ENCODE measurements at regions not wholly inside any gene's neighbourhood (a gene's known extent, or its start where the extent isn't known, plus 50 kb on each side); places are given as distances from the start of the nearest gene placed in this dataset.
"Not testable (repeated sequence)": the region's sequence is repeated elsewhere in the genome, so short reads cannot be mapped to it uniquely, and the experiment has no call there.

- DNase-seq, result no peak
Measured at GRCh38 chr10:131534836-131535235, 223.3 kb upstream of the TCERG1L start.

- DNase-seq, result no peak
Measured at GRCh38 chr10:131536676-131537075, 225.2 kb upstream of the TCERG1L start.

DNA sequence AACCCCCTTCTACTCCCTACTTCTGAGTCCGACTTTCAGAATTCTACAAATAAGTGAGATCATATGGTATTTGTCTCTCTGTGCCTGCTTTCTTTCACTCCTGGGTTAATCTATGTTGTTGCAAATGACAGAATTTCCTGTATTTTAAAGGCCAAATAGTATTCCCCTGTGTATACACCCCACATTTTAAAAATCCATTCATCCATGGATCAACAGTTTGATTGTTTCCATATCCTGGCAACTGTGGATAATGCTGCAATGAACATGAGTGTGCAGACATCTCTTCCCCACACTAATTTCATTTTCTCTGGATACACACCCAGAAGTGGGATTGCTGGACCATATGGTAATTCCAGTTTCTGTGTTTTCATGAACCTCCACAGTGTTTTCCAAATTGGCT is 225.8 kb upstream of the TCERG1L start:
- no peak for DNase-seq

GRCh38 chr10:131544495-131544894 is 233.0 kb upstream of the TCERG1L start:
- DNase-seq, result no peak

GRCh38 chr10:131546086-131546810 is 234.7 kb upstream of the TCERG1L start:
- DNase-seq, result no peak

GRCh38 chr10:131547129-131547799 is 235.7 kb upstream of the TCERG1L start:
- DNase-seq, result no peak

DNA sequence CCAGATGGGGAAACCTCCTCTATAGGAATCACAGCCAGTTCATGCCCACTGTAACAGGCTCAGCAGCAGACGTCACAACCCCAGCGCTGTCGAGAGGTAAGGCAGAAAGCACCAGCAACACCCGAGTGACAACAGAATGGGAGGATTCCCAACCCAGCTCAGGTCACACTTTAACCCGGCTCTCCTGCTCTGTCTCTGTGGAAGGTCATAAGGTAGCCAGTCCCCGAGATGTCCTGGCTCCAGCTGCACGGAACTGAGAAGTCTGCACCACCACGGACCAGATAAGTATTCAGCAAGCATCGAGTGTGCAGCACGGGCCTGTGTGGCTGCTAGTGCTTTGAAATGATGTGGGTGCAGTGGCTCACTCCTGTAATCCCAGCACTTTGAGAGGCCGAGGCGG is 236.7 kb upstream of the TCERG1L start:
- no peak for DNase-seq

DNA sequence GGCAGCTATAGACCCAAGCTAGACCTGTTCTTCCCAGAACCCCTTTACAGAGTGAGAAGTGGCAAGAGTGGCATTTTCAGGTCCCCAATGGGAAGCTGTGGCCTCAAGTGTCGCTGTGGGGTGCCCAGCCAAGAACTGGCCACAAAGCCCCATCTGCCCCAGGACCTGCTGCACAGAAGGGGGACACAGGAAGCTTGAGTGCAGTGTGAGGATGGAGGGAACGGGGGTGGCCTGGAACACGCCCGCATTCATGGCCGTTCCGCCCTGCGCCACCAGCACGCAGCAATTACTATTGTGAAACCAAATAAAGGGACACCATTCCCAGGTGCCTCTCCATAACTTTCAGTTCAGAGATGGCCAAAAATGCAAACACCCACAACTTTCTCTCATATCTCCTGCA is 237.6 kb upstream of the TCERG1L start:
- no peak for DNase-seq

DNA sequence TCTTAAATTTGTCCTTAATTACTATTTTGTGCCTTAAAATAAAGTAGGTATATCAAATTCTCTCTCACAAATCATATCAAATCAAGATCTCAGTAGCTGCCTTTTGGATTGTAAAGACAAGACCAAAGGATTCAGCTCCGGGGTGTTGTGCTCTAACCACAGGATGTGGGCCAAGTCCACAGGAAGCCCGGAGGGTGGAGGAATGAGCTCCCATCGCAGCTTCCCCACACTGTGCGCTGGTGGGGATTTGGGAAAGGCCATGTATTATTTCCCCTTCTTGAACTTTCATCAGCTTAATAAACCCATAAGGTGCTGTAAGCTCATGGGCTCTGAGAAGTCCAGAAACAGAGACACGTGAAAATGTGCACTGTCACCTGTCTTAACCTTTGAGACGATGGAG is 241.6 kb upstream of the TCERG1L start:
- no peak for DNase-seq

DNA sequence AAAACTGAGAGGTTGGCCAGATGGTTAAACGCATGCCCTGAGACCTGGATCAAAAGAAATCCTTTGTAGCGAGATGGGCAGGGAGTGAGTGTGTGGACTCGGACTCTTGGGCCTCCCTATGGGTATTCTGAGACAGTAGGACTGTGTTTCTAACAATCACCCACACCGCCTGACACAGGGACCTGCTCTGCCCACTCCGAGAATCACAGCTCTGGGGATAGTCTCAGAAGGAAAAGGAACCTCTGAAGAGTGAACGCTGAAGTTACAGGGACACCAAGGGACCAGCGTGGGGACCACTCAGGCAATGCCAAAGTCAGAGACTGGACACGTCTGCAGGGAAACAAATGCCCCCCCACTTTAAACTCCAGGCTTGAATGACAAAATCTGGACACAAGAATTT is 242.1 kb upstream of the TCERG1L start:
- DNase-seq, result no peak

DNA sequence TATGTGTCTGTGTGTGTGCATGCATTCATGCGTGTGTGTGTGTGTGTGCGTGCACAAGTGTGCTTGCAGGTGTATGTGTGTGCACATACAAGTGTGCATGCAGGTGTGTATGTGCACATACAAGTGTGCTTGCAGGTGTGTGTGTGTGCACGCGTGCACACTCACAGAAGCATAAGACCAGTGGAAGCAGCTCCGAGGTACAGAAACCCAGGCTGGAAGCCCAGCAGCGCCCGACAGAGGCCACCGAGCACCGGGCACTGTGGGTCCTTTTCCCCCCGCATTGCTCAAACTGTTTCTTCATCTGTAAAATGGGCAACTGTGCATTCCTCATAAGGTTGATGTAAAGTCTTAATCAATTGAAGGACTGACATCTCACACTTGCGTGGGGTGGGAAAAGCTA is 243.3 kb upstream of the TCERG1L start:
- DNase-seq, result no peak

DNA sequence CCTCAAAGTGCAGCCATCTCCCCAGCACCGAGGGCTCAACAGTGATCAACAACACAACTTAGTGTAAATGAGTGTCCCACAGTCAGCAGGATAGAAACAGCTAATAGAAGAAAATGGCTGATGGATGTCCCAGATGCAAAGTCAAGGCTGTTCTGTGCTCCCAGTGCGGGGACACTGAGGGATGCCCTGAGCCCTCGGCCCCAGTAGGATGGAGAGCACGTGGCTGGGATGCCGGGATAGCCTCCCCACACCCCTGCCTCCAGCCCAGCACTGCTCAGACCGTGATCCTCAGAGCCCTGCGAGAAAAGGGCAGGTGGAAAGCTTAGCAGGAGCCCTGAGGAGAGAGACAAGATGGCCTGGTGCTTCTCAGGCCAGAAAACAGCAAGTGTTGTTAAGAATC is 243.9 kb upstream of the TCERG1L start:
- DNase-seq, result no peak

- DNase-seq, result no peak
Measured at GRCh38 chr10:131556061-131556896, 244.8 kb upstream of the TCERG1L start.

DNA sequence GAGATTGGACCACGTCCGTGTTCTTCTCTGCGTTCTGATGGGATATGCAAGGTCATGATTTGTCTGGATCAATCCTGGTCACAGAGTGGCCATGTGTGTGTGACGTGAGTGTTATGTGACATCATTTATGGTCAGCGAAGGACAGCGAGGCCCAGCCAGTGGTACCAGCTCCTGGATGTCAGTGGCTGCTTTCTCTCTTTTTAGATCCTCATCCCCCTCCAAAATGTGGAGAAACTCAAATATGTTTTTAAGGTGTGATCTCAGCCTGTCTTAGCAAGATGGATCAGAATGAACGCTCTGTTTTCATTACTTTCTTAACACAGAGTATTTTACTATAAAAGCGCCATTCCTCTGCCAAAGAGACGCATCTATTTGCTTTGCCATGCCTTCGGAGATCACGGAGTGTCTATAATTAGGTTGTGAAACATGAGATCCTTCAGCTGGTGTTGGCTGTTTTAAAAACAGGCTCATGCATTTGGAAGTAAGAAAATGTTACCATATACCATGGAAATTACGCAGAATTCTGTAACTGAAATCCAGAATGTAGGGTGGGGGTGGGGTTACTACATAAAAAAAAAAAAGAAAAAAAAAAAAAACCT is 245.5 kb upstream of the TCERG1L start:
- DNase-seq, result no peak

DNA sequence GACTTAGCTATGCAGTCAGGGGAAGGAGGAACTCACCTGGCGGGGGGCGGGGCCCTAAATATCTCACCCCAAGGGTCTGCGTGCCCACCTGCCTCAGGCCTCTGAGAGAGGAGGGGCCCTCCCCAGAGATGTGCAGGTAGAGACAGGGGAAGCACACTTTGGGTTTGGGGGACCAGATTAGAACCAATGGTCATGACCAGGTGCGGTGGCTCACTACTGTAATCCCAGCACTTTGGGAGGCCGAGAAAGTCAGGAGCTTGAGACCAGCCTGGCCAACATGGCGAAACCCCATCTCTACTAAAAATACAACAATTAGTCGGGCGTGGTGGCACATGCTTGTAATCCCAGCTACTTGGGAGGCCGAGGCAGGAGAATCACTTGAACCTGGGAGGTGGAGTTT is 246.4 kb upstream of the TCERG1L start:
- DNase-seq, result not testable (repeated sequence)

DNA sequence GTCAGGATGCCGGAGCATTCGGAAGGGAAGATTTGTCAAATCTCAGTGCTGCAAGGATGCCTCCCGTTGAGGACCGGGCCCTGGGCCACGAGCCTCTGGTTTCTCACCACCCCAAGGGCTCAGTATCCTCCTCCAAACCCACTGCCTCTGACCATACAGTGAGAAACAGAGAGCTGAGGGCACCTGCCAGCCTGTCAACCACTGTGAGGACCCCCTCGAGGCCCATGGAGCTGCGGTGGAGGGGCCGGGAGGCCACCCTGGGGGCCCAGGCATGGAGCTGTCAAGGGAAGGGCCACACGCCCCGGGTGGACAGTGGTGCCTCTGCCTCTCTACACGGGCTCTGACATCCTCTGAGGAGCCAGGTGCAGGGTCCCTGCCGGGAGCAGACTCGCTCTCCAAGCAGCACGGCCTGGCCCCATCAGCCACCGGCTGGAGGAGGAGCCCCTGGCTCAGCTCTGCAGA is 248.0 kb upstream of the TCERG1L start:
- no peak for DNase-seq

DNA sequence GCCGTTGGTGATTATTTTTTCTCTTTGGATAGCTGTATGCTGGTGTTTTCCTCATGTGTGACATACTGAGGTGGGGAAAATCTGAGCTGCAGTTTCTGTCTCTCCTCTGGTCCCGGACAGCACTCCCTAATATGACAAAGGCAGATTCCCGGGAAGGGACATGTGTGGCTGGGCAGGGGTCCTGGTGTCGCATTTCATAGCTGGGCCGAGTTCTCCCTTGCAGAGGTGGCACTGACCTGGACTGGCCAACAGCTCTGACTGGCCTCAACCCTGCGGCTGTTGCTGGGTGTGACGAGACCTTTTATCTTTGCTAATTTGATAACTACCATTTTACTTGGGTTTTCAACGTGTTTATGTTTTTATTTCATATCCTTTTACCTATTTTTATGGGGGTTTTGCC is 248.6 kb upstream of the TCERG1L start:
- no peak for DNase-seq

- DNase-seq, result no peak
Measured at GRCh38 chr10:131560706-131561355, 249.3 kb upstream of the TCERG1L start.

DNA sequence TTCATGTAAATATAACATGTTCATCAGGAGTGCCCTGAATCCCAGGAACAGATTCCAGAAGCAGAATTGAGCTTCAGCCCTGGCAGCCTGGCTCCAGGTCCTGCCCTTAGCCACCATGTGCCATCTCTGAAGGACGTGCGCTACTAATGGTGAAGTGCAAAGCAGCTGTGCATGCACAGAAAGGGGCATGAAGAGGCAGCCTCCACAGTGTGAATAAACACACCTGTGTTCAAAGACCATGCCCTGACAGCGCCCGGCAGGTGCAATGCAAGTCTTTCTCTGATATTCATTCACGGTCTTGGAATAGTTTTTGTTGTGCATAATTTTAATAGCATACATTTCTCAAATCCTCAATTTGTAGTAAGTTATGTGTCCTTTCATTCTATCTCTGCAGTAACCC is 250.4 kb upstream of the TCERG1L start:
- no peak for DNase-seq

DNA sequence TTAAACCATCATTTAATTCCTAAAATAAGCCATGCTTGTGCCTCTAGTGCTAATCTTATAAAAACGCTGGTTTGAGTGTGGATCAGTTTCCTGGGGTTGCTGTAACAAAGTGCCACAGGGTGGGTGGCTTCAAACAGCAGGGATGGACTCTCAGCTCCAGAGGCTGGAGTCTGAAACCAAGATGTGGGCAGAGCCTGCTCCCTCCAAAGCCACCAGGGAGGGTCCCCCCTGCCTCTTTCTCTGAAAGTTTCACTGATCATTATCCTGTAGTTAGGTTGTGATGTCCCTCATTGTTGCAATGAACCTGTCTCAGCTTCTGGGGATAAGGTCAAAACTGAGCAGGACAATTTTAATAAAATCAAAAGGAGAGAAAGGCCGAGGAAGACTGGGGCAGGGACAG is 251.9 kb upstream of the TCERG1L start:
- DNase-seq, result no peak

GRCh38 chr10:131567279-131568162 is 256.0 kb upstream of the TCERG1L start:
- DNase-seq, result no peak

DNA sequence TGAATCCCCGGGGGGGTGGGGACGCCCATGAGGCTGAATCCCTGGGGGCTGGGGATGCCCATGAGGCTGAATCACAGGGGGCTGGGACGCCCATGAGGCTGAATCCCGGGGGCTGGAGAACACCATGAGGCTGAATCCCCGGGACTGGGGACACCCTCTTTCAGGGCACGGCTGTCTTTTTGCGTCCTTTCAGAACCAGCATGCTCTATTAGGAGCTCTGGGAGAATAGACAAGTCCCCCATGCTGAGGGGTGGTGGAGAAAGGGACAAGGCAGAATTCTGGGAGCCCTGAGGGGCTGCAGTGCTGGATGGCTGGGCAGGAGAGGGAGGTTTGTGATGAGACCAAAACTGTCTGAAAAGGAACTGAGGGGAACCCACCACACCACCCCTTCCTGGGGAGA is 257.3 kb upstream of the TCERG1L start:
- DNase-seq, result no peak

Measured in NCI-H82 (cell line).